Limb (tissue), 2 donors: ENCODE measurements at regions not wholly inside any gene's neighbourhood (a gene's known extent, or its start where the extent isn't known, plus 50 kb on each side); places are given as distances from the start of the nearest gene placed in this dataset.
A peak's percentile ranks its signal among the peaks of the same experiment; 100 is the strongest.
"Not testable (repeated sequence)": the region's sequence is repeated elsewhere in the genome, so short reads cannot be mapped to it uniquely, and the experiment has no call there.

ENCODE experiments used
- DNase-seq, 2 donors: peaks; one replicate each; pipeline ENCODE4 v3.0.0-alpha.2; 2016; ENCODE audit errors: extremely low spot score in 2 of 2

GRCh38 chr14:57061009-57061711 lies 207.5 kb downstream of the EXOC5 start:
- DNase-seq = no peak

DNA sequence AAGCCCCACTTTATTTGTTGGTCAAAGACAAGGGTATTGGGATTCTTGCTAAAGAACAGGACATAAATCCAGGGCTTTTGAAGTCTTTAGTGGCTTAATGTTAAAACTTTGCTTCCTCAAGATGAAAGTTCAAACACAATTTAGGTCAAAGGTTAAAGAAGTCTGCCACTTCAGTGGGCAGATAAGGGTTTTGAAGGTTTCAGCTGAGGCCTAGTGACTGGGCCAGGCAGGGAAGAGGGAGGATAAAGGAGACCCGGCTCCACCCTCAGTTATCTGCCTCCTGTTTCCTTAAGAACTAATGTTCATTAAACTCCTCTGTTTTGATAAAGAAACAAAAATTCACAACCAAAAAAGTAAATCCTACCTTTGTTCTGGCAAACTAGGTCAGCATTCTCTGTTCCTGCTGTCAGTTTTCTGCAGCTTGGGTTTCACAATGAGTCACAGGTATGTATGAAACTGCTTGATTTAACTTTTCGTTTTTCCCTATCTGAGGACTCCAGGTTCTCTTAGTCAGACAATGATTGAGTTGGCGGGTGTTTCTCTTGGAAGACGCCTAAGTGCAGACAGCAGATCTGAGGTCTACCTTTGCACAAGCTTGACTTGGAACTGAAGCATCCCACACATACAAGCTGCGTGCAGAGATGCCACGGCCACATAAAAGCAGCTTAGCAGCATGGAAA lies 208.3 kb downstream of the EXOC5 start:
- no peak for DNase-seq

- no peak for DNase-seq
Measured at GRCh38 chr14:57058319-57058718, 210.4 kb downstream of the EXOC5 start.

- DNase-seq = peak in 1 of 2 donors; percentile 15
Measured at GRCh38 chr14:57057803-57058202, 210.9 kb downstream of the EXOC5 start.

DNA sequence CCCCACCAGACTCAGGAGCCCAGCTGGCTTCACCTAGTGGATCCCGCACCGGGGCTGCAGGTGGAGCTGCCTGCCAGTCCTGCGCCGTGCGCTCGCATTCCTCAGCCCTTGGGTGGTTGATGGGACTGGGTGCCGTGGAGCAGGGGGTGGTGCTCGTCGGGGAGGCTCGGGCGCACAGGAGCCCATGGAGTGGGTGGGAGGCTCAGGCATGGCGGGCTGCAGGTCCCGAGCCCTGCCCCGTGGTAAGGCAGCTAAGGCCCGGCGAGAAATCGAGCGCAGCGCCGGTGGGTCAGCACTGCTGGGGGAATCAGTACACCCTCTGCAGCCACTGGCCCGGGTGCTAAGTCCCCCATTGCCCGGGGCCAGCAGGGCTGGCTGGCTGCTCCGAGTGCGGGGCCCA lies 212.2 kb downstream of the EXOC5 start:
- DNase-seq = not testable (repeated sequence)

DNA sequence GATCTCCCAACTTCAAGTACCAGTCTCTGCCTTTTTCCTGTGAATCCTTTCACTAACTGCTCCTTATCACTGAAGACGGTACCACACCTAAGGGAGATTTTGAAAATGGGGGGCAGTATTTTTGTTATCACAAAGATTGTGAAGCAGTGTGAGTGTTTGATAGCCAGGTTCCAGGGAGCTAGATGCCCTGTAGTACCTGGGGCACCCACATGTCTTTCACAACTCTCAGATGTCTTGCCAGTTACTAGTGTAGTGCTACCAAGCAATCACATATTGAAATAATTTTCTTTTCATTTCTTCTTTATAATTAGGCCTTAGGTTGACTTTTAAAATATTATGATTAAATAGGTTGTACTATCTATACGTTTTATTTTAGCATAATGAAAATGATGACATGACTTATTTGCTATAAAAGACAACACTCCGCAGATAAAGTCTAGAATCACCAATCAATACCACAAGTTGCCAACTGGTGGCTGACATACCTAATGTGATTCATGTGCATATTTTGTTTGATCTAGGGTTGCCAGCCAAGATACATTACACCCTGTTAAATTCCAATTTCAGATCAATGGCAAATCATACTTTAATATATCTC lies 215.9 kb downstream of the EXOC5 start:
- no peak for DNase-seq

DNA sequence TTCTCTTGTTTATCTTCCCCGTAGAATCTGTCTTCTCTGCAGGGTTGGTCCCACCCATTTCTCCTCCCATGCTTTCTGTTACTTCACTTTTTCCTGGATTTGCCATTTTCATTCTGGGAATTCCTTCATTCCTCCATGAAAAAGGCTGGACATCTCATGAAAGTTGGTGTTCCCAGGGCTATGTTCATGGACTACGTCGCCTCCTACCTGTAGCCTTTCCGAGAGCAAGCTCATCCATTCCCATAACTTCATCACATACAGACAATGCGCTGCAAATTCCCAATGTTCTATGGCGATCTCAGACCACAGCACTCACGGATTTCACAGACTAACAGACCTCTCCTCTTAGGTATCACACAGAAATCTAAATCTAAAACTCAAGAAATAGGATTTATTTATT lies 217.1 kb downstream of the EXOC5 start:
- DNase-seq = no peak

GRCh38 chr14:57049848-57050247 lies 218.9 kb downstream of the EXOC5 start:
- no peak for DNase-seq

DNA sequence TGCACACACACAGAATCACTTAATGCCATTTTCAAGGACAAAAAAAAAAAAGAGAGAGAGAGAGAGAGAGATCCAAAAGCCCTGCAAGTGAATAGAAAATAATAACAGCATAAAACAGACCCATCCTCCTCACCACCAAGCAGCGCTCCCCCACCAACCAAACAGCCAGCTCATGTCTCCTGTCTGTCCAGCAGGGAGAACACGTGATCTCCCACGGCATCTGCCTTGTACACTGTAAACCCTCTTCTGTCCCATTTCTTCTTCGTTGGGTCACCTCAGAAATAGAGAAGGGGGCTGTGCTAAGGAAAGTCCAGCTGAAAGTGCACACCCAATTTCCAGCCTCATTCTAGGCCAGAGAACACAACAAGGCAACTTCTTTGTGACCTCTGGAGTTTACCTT lies 222.5 kb downstream of the EXOC5 start:
- no peak for DNase-seq

DNA sequence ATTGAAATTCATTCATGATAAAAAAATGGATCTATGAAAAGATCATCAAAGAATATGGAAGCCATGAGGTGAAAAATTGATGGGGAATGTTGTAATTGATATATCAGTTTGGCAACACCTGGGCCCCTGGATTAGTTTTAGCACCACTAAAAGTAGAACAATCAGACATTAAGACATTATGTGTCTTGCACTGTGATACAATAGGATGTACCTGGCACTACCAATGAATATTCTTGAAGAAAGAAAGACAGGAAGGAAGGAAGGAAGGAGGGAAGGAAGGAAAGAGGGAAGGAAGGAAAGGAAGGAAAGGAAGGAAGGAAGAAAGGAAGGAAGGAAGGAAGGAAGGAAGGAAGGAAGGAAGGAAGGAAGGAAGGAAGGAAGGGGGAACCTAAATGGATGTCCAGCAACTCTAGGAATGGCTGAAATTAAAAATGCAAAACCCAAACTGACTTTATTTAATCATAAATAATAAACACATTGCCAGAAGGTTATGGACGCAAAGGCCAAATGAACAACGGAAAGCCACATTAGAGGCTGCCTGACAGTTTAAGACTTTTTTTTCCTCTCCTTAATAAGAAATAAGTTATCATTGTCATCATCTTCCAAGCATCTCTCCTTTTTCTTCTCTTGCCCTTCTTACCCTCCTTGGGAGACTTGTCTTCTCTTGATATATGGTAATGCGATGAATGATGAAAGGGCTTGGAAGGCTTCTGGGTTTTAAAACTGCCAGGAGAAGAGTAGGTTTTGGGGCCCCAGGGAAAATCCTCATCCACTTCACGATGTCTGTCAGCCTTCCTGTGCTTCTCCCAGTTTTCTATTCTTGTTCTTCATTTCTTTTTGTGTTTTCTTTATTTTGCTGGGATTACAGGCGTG lies 224.4 kb downstream of the EXOC5 start:
- DNase-seq = not testable (repeated sequence)

- no peak for DNase-seq
Measured at GRCh38 chr14:57038689-57039088, 228.4 kb upstream of the OTX2 start.

- no peak for DNase-seq
Measured at GRCh38 chr14:57031474-57031873, 221.2 kb upstream of the OTX2 start.

- DNase-seq = no peak
Measured at GRCh38 chr14:57029620-57030253, 219.5 kb upstream of the OTX2 start.

DNA sequence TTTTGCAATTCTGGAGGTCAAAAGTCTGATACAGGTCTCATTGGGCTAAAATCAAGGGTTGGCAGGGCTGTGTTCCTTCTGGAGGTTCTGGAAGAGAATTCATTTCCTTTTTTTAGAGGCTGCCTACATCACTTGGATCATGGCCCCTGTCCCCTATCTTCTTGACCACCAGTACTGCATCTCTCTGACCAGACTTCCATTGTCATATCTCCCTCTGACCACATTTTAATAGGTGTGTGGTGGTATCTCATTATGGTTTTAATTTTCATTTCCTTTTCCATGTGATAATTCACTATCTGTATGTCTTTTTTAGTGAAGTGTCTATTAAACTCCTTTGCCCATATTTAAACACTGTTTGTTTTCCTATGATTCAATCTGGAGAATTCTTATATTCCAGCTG lies 215.2 kb upstream of the OTX2 start:
- DNase-seq = no peak

DNA sequence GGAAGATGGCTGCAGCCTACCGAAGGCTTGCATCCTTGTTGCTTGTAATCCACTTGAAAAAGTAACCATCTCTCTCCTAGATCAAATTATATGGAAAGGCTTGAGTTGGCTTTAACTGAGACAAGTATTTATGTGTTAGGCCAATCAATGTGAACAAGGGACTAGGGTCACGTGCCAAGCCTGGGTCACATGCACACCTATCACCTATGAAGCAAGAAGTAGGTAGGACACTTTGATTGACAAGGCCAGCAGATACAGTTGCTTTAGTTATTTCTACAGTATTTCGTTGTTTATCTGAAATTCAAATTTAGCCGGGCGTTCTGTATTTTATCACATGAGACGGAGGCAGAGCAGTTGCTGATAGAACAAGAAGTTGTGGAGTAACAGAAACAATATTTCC lies 212.3 kb upstream of the OTX2 start:
- no peak for DNase-seq

DNA sequence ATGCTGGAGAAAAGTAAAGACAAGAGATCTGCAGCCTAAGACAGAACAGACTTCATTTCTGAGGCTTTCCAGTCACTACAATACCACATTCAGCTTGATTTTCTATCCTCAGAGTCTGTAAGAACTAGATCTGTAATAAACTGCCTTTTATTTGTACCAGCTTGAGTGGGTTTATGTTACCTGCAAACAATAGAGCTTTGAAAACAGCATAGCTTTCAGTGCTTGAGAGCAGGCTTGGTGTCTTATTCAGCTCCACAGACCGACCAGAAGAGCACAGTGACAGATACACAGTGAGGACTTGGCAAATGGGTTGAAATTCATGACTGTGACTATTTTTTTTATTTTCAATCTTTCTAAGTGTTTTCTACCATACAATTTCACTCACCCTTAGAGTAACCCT lies 207.8 kb upstream of the OTX2 start:
- no peak for DNase-seq

- no peak for DNase-seq
Measured at GRCh38 chr14:57013987-57014386, 203.7 kb upstream of the OTX2 start.

DNA sequence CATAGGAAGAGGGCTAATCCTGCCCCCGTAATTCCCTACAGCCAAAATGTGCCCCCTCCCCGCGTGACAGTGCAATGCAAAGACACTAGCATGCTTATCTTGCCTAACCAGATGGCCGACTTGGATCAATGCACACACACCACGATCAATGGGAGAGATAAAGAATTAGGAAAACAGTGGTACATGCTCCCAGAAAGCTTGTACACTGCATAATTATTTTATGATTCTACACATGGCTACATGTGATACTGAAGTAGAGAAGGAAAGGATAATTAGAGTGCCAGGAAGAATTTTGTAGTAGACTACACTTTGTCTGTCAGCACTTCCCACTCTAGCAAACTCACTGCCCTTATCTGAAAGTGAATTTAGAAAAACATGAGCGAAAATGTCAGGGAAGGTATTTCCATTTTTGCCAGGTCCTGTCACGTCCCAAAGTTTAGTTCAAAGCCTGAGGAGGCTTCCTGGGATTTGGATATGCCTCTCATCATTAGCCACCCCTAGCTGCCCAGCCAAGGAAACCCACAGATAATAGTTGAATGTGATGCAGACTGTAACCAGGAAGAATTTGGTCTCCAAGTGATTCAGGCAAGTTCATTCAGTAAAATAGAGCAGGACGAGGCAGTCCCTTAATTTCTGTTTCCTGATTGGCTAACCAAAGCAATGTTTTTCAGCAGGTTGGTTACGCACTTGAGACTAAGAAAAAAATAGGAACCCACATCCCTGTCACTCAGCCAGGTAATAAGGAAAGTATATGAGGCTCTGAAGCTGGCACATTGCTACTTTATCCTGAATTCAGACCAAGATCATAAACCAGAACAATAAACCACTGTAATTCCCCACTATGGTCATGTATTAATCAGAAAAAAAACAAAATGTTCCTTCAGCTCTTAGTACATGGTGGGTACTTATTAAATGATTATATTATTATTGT lies 199.6 kb upstream of the OTX2 start:
- DNase-seq = no peak

DNA sequence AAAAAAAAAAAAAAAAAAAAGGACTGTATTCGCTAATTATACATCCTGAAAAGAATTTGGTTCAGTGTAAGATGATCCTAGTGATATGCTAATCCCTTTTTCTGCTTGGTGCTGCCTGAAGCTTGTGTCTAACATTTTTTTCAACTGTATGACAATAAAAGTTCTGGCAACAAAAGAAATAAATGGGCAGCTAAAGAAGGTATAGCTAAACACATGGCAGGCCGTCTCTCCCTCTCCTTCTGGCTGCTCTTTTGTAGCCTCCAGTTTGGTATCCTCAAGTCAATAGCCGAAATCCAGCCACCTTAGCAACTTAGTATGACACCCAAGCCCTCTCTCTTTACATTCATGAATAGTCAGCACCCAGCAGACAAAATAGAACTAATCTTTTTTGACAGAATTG lies 198.3 kb upstream of the OTX2 start:
- peak in 1 of 2 donors; percentile 3 for DNase-seq

DNA sequence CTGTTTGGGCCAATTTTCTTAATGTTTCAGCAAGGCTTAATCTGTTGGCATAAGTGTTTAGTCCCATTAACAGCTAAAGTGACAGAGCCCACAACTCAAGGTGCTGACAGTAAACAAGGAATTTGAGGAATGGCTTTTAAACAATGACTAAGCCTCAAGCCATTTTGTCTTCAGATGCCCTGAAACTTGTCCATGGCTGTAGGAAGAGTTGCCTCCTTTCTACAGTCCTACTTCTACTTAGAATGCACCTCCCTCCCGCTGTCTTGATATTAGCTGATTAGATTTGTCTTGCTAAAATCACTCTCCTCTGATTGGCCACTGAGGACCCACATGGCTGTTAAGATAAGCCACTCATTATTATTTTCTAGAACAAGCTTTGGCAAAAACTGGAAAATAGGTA lies 188.4 kb upstream of the OTX2 start:
- DNase-seq = no peak
